ENCODE measurements at regions not wholly inside any gene's neighbourhood (a gene's known extent, or its start where the extent isn't known, plus 50 kb on each side); places are given as distances from the start of the nearest gene placed in this dataset.

DNA sequence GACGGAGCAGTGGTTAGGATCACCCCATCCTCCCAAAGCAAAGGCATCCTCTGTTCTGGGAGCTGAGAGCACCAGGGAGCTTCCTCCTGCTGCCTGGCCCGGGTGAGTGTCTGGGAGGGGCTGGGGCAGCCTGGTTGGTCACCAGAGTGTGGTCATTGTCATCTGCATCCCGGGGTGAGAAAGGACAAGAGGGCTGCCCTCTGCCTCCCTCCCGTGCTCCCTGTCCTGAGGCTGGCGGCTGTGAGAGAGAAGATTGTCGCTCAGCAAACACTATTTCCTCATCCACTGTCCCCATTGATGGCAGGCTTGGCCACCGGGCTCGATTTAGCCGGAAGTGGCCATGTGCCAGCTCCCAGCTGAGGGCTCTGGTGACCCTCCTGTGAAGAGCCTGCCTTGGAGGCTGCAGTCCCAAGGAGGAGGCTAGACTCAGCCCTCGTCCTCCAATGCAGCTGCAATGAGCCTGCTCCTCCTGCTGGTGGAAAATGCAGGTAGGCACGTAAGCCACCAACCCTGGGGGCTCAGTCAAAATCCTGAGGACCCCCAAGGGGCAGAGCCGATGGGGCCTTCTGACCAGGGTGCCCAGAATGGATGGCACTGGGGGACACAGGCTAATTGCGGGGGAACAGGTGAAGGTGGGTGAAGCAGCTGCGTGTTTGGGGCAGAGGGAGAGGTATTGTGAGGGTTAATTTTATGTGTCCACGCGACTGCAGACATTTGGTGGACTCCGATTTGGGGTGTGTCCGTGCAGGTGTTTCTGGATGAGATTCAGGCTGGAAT lies 155.7 kb downstream of the KIF26A start:
- TF ChIP-seq, protein P1, sequence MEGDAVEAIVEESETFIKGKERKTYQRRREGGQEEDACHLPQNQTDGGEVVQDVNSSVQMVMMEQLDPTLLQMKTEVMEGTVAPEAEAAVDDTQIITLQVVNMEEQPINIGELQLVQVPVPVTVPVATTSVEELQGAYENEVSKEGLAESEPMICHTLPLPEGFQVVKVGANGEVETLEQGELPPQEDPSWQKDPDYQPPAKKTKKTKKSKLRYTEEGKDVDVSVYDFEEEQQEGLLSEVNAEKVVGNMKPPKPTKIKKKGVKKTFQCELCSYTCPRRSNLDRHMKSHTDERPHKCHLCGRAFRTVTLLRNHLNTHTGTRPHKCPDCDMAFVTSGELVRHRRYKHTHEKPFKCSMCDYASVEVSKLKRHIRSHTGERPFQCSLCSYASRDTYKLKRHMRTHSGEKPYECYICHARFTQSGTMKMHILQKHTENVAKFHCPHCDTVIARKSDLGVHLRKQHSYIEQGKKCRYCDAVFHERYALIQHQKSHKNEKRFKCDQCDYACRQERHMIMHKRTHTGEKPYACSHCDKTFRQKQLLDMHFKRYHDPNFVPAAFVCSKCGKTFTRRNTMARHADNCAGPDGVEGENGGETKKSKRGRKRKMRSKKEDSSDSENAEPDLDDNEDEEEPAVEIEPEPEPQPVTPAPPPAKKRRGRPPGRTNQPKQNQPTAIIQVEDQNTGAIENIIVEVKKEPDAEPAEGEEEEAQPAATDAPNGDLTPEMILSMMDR (IDR thresholded peaks at IDR 0.05), result no peak
- no peak for DNase-seq (ENCODE audit: low spot score)
- no peak for ATAC-seq (ENCODE audit: low FRiP score)

DNA sequence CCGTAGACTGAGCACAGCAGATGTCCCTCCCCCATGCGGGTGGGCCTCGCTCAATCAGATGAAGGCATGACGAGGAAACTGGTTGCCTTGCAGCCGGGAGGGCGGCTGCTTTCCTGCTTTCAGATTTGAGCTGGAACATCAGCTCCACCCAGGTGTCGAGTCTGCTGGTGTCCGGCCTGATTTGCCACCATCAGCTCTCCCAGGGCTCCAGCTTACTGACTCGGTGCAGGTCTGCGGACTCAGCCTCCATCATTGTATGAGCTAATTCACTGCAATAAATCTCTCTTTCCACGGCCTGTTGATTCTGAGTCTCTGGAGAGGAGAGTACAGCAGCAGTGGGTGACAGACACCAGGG lies 156.2 kb downstream of the KIF26A start:
- ATAC-seq (ENCODE audit: low FRiP score), result no peak
- DNase-seq (ENCODE audit: low spot score), result no peak
- TF ChIP-seq, protein P1 (IDR thresholded peaks at IDR 0.05), result no peak

DNA sequence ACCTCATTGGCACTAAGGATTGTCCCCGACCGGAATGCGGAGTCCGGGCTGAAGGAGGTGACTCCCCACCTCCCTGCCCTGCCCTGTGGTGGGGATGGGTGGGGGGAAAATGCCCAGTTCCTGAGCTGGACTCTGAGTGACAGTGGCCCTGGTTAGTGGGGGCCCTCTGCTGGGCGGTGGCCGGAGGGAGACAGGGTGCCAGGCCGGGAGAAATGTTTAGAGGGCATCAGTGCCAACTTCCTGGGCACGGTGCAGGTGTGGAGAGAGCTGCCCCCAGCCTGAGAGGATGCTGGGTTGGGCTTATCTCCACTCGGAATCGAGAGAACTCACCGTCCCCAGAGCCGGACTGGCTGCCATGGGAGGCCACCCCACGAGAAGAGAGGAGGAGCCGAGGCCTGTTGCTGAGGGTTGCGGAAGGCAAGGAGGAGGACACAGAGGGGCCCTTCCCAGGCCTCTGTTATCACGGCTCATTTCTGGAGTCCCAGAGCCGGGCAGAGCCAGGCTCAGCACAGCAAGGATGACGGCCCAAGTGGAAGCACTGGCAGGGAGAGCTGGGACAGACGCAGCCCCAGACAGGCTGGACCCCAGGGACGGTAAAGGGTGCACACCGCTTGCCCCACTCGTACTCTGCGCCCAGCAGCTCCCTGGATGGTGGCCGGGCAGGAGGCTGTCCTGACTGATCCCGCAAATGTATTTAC lies 156.7 kb downstream of the KIF26A start:
- ATAC-seq (ENCODE audit: low FRiP score) (peak; percentile 22), DNase-seq (ENCODE audit: low spot score) (no peak)
- TF ChIP-seq, protein P1 (IDR thresholded peaks at IDR 0.05), result no peak

DNA sequence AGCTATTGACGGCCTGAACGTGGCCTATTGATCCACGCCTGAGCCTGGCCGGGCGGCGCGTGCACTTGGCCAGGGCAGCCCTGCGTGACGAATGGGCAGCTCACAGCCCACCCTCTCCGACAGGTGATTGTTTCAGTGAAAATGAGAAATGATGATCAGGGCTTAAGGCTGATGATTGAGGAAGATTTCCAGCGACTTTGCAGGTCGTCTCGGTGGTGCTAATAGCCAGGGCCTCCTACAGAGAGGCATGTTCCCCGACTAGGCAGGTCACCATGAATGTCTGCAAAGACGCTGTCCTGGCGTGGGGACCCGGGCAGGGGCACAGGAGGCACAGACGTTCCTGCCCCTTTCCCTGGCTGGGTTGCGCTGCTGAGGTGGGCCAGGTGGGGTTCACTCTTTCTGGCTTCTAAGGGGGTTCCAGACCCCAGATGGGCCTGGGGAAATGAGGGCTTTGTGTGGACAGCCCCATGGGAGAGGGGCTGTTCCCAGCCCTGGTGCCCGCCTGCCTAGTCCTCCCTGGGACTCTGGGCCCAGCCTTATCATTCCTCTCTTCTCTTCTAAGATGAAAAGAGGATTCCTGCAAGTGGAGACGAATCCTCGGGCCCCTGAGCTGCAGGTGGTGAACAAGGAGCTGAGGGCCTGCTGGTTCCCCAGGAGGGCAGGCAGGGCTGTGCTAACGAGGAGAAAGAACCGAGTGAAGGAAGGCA lies 157.4 kb downstream of the KIF26A start:
- ATAC-seq (ENCODE audit: low FRiP score), result no peak
- no peak for DNase-seq (ENCODE audit: low spot score)
- TF ChIP-seq, protein P1 (IDR thresholded peaks at IDR 0.05), result no peak

DNA sequence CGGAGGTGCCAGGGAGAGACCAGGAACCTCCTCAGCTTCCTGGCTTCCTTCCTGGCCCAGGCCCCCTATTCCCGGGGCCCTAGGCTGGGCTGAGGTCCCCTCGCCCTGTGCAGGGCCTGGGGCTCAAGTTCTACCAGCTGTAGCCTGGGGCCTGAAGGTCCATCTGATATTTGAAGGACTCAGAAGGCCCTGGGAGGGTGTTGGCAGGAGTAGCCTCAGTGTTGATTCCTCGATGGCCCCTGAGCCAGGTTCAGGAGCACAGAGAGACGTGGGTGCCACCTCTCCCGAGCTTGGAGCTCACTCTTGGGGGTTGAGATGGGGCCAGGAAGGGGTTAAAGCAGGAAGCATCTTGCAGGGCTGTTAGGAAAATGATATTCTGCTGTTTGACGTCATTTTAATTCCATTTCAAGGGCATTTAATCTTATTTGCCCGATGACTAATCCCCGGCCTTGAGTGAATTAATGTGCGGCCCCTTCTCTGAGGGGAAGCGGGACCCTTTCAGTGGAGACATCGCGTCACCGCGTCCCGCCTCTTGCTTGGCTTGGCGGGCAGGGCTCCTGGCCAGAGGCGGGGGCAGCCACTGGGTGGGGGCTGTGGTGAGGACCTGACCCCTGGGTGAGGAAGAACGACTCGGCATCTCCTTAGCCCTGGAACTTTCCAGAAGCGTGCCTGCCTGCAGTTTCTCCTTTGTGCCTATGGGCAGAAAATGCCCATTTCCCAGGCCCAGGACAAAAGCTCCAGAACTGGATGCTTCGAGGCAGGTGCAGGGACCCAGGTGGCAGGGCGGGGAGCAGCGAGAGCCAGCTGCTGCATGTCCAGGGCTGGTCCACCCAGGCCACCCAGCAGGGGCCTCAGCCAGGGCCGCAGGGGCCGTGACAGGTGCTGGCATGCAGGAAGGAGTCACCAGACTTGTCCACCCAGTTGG lies 158.3 kb downstream of the KIF26A start:
- DNase-seq (ENCODE audit: low spot score) (no peak), ATAC-seq (ENCODE audit: low FRiP score) (no peak)
- TF ChIP-seq, protein P1 (IDR thresholded peaks at IDR 0.05), result no peak

DNA sequence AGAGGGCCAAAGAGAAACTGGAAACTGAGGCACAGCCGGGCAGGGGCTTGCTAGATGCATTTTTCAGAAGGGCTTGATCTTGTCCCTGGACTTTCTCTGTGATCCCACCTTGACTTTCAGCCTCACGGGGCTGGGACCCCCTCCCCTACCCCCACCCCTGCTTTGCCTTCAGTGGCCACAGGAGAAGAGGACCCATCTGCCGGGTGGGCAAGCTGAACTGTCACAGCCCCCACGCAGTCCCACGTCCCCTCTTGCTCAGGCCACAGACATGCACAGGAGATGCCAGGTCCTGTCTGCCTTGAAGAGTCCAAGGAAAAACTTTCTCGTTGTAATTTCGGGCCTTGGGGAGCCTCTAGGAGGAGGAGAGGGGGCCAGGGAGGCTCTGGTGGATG lies 158.9 kb downstream of the KIF26A start:
- DNase-seq (ENCODE audit: low spot score), result no peak
- TF ChIP-seq, protein P1 (IDR thresholded peaks at IDR 0.05), result no peak
- no peak for ATAC-seq (ENCODE audit: low FRiP score)
